Pancreas (tissue), 10 donors: ENCODE measurements at regions not wholly inside any gene's neighbourhood (a gene's known extent, or its start where the extent isn't known, plus 50 kb on each side); places are given as distances from the start of the nearest gene placed in this dataset.

Experiments used
- ATAC-seq, 4 donors: fragments of 200-7000 bp; cut with Tn5 transposase; one replicate each; pipeline versions ENCODE4 v1.8.0 to v1.9.1; 2020; ENCODE audit warnings: mild to moderate bottlenecking in 4 of 4, moderate library complexity in 4 of 4
- DNase-seq, 6 donors: peaks; one replicate each; pipeline ENCODE4 v3.0.0-alpha.2; 2020
- FAIRE-seq: peaks from 2 replicates; lab custom pipeline; 2012; peaks lifted over from hg19 to GRCh38; lab: Jason Lieb, UNC
- H3K27ac ChIP-seq, 4 donors: fragments of 200-600 bp; sonication (generic); 1 replicate in 3 of 4; 2 replicates in 1 of 4; pipeline versions ENCODE4 v1.5.0 to v1.8.0; 2020
- H3K27me3 ChIP-seq, 4 donors: fragments of 200-600 bp; one replicate each; pipeline ENCODE4 v1.8.0; 2021
- H3K36me3 ChIP-seq, 3 donors: fragments of 200-600 bp; sonication (generic) in 1 of 3; one replicate each; pipeline versions ENCODE4 v1.5.0 to v1.8.0; 2020 to 2021
- H3K4me1 ChIP-seq, 3 donors: fragments of 200-600 bp; one replicate each; pipeline ENCODE4 v1.8.0; 2021
- H3K4me3 ChIP-seq, 4 donors: fragments of 200-600 bp; sonication (generic) in 2 of 4; one replicate each; pipeline versions ENCODE4 v1.5.0 to v1.8.0; 2020 to 2021
- H3K9me3 ChIP-seq, 4 donors: fragments of 200-600 bp; one replicate each; pipeline ENCODE4 v1.8.0; 2021
- WGBS, 2 donors: extraction: QIAGEN DNeasy Blood & Tissue Kit; methylation state at CpG; one replicate each; pipeline ENCODE4 v1.1.7; 2013; 5-methylcytosine and 5-hydroxymethylcytosine counted together
- intact Hi-C, 3 donors: fragments of 100-400 bp; cut with DNase I; formaldehyde crosslinking; loops; one replicate each; pipeline versions ENCODE4 v1.11.1 to v1.14.2; 2022
- TF ChIP-seq, protein P1 (sequence below), 4 donors: fragments of 200-600 bp; sonication (generic) in 3 of 4; IDR thresholded peaks; one replicate each; pipeline versions ENCODE4 v1.5.0 to v1.8.0; 2021; ENCODE audit warnings: antibody characterized with exemption in 4 of 4
- donor health status: healthy with polysubstance abuse.
- donor health status: DM: no; HTN: no; CAD: no; lungs with moderate emphysema.
- donor health status: DM: no; HTN: no; CAD: no.
- donor health status: control.
- donor health status: control.
- donor health status: Bipolar disorder and iron deficiency.
- donor health status: DM: yes; HTN: yes; CAD: no.
- donor health status: DM: no; HTN: no; CAD: no.
- donor health status: DM: no; HTN: no; CAD: no.
- donor health status: DM: yes; HTN: yes; CAD: no.

DNA sequence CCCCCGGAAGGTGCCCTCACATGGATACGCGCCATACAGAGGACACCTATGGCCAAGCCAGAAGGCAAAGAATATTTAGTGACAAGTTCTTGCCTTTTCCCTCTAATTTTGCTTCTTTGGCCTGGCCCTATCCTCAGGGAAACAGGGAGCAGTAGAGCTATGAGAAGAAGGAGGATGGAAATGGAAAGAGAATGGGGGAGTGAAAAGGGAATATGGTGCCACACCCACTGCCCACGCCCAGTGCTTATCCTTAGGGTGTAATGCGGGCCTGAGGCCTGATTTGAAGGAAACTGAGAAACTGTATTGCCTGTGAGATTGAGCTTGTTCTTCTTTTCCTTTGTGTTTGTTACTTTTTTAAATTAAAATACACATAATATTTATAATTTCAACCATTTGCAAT lies 255.1 kb downstream of the HS3ST3A1 start:
- Histone ChIP-seq H3K4me1 (no peaks in the 10 kb centered on the region), H3K27ac (peak overlapping the region in 1 of 4 donors; percentile 33), H3K9me3 (no peaks in the 10 kb centered on the region), H3K27me3 (no peaks in the 10 kb centered on the region), H3K4me3 (no peak overlapping the region), H3K36me3 (no peaks in the 10 kb centered on the region)
- DNase-seq (no peak), ATAC-seq (no peak), FAIRE-seq (no peak)
- intact Hi-C loops, result no loop called here
- 91 to 94% methylated on average over 5 of the region's 5 CpGs for WGBS, 2 donors
- TF ChIP-seq, protein P1, sequence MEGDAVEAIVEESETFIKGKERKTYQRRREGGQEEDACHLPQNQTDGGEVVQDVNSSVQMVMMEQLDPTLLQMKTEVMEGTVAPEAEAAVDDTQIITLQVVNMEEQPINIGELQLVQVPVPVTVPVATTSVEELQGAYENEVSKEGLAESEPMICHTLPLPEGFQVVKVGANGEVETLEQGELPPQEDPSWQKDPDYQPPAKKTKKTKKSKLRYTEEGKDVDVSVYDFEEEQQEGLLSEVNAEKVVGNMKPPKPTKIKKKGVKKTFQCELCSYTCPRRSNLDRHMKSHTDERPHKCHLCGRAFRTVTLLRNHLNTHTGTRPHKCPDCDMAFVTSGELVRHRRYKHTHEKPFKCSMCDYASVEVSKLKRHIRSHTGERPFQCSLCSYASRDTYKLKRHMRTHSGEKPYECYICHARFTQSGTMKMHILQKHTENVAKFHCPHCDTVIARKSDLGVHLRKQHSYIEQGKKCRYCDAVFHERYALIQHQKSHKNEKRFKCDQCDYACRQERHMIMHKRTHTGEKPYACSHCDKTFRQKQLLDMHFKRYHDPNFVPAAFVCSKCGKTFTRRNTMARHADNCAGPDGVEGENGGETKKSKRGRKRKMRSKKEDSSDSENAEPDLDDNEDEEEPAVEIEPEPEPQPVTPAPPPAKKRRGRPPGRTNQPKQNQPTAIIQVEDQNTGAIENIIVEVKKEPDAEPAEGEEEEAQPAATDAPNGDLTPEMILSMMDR (IDR thresholded peaks at IDR 0.05), result no peak

DNA sequence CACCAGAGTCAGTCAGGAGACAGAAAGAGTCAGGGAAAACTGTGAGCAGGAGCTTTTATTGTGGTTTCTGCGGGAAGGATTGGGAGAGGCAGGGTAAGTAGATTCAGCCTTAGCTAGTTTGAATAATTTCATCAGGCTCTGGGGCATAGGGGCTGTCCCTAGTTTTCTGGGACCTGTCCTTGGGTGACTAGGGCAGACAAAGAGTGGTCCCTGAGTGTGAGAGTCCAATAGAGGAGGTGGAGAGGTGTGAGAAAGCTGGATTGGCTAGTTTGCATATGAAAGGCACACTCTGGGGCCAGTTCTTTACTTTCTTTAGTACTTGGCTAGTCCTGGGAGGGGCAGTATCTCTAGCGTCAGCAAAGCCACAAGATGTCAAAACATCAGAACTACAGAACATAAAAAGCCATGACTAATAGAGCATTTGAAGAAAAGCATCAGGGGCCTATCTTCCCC lies 255.6 kb downstream of the HS3ST3A1 start:
- intact Hi-C loops, result no loop called here
- Histone ChIP-seq H3K4me3 (no peak overlapping the region), H3K4me1 (no peaks in the 10 kb centered on the region), H3K36me3 (no peaks in the 10 kb centered on the region), H3K27ac (no peak overlapping the region), H3K9me3 (no peaks in the 10 kb centered on the region), H3K27me3 (no peaks in the 10 kb centered on the region)
- 70 to 79% methylated on average over 2 of the region's 2 CpGs for WGBS, 2 donors
- ATAC-seq, result peak in 2 of 4 donors; percentile 23 to 35
- FAIRE-seq, result no peak
- TF ChIP-seq, protein P1 (IDR thresholded peaks at IDR 0.05), result no peak
- DNase-seq, result no peak

DNA sequence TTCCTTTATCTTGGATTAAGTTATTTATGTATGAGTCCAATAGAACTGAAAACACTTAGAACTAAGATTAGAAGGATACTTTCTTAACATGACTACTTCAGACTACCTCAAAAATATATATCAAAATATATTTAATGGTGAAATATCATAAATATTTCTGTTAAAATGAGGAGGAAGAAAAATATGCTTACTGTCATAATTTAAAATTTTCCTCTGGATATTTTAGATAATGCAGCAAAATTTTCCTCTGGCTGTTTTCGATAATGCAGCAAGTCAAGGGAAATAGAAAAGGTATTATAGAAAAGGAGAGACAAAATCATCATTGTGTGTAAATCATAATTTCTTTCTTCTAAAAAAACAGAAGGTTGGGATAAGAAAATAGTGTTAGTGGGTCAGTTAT lies 263.3 kb downstream of the HS3ST3A1 start:
- Histone ChIP-seq H3K9me3 (no peaks in the 10 kb centered on the region), H3K36me3 (no peaks in the 10 kb centered on the region), H3K27ac (no peak overlapping the region), H3K4me3 (no peak overlapping the region), H3K27me3 (peaks cover 0 to 16% (median 0%) of the 10 kb centered on the region in 4 donors), H3K4me1 (no peaks in the 10 kb centered on the region)
- 71 to 83% methylated on average over 1 of the region's 1 CpG for WGBS, 2 donors
- FAIRE-seq (no peak), DNase-seq (no peak), ATAC-seq (no peak)
- intact Hi-C loops, result no loop called here
- TF ChIP-seq, protein P1 (IDR thresholded peaks at IDR 0.05), result no peak

DNA sequence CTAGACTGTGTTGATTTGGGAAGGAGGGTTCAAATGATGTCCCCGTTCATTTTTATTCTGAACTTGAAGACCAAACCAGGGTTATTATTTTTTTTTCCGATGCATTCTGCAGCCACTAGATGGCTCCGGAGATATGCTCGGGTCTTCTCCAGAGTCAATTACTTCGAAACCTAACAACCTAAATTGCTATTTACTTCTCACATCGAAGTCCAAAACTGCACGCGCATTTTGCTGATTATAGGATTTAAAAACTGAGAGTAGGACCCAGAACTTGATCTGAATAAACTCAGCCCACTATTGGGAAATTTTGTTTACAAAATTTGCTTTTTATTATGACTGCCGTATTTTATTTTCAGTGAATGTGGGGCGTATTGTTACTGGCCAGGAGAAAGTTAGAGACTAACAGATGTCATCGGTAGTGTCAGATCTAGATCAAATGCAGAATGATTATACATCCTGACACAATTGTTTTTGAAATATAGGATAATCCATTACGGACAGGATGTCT lies 263.8 kb downstream of the HS3ST3A1 start:
- Histone ChIP-seq H3K9me3 (no peaks in the 10 kb centered on the region), H3K4me1 (no peaks in the 10 kb centered on the region), H3K27me3 (peaks cover 0 to 16% (median 0%) of the 10 kb centered on the region in 4 donors), H3K27ac (no peak overlapping the region), H3K4me3 (peak overlapping the region in 1 of 4 donors; percentile 11), H3K36me3 (no peaks in the 10 kb centered on the region)
- ATAC-seq (peak in 3 of 4 donors; percentile 75 to 92 (median 80)), FAIRE-seq (no peak), DNase-seq (no peak)
- TF ChIP-seq, protein P1 (IDR thresholded peaks at IDR 0.05), result peak in 3 of 4 donors; percentile 34 to 52 (median 41)
- intact Hi-C loops, result no loop called here
- WGBS, 2 donors, result 4% methylated on average over 12 of the region's 12 CpGs

DNA sequence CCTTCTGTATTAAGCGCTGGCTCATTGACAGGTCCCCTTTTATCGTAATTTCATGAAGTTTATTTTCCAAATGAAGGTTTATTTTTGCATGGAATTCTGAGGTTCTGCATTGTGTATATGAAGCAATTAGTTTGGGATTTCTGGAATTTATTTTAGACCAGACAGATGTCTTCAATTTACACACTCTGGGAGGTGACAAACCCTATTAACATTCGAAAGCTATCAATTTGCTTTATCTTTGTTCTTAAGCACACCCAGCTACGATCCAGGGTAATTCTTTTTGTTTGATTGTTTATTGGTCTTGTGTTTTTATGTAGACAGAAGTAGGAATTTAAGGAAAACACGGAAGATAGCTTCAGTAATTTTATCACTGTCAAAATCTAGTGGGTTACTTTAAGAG lies 264.6 kb downstream of the HS3ST3A1 start:
- Histone ChIP-seq H3K27ac (no peak overlapping the region), H3K4me1 (no peaks in the 10 kb centered on the region), H3K9me3 (no peaks in the 10 kb centered on the region), H3K4me3 (no peak overlapping the region), H3K27me3 (peaks cover 0 to 16% (median 0%) of the 10 kb centered on the region in 4 donors), H3K36me3 (no peaks in the 10 kb centered on the region)
- 43 to 51% methylated on average over 5 of the region's 5 CpGs for WGBS, 2 donors
- DNase-seq (no peak), FAIRE-seq (no peak), ATAC-seq (no peak)
- TF ChIP-seq, protein P1 (IDR thresholded peaks at IDR 0.05), result no peak
- intact Hi-C loops, result no loop called here
